ENCODE measurements at regions not wholly inside any gene's neighbourhood (a gene's known extent, or its start where the extent isn't known, plus 50 kb on each side); places are given as distances from the start of the nearest gene placed in this dataset.

GRCh38 chr5:34587355-34588241 is 68.5 kb upstream of the RAI14 start (continued):
- TF ChIP-seq ZNF449 (CRISPR knock-in tag; IDR thresholded peaks at IDR 0.05) = no peak
- no peak for TF ChIP-seq NR0B1 (IDR thresholded peaks at IDR 0.05; ENCODE audit: partially characterized antibody)
- TF ChIP-seq NFATC3 (IDR thresholded peaks at IDR 0.05) = 0 out of 2 replicates have a peak, but pooled peaks have one; percentile 67
- TF ChIP-seq HNRNPLL (IDR thresholded peaks at IDR 0.05; ENCODE audit: low read depth, low read length, poor library complexity, severe bottlenecking) = no peak
- peak; percentile 55 for TF ChIP-seq RBBP5 (IDR thresholded peaks at IDR 0.05; ENCODE audit: borderline replicate concordance, insufficient read depth, low read length, poor library complexity, severe bottlenecking)
- peak; percentile 99 for TF ChIP-seq SMARCA4 (IDR thresholded peaks at IDR 0.05)
- TF ChIP-seq SOX6 (IDR thresholded peaks at IDR 0.05) = peak; percentile 92
- TF ChIP-seq RBM17 (IDR thresholded peaks at IDR 0.05; ENCODE audit: borderline replicate concordance, low read depth, low read length) = no peak
- peak; percentile 85 to 92 for TF ChIP-seq TRIM24 (IDR thresholded peaks at IDR 0.05)
- peak; percentile 87 for TF ChIP-seq OTX1 (CRISPR knock-in tag; IDR thresholded peaks at IDR 0.05)
- TF ChIP-seq FOSL1 (tag; conservative IDR thresholded peaks at IDR 0.05) = peak; percentile 95
- no peak for TF ChIP-seq TCF15 (CRISPR knock-in tag; IDR thresholded peaks at IDR 0.05)
- TF ChIP-seq FOS (IDR thresholded peaks at IDR 0.05; ENCODE audit: extremely low read depth, insufficient read length) = peak; percentile 55

Measured in K562 (cell line).